ENCODE measurements at regions not wholly inside any gene's neighbourhood (a gene's known extent, or its start where the extent isn't known, plus 50 kb on each side); places are given as distances from the start of the nearest gene placed in this dataset.

- TF ChIP-seq EZH2 (IDR thresholded peaks at IDR 0.05; ENCODE audit: borderline replicate concordance, insufficient read depth, low read depth, low read length, poor library complexity, severe bottlenecking), result no peak
- no peak for TF ChIP-seq CTCF (IDR thresholded peaks at IDR 0.05)
These were observed 496.4 kb downstream of the KIF20B start for GRCh38 chr10:90197766-90198165.

Measured in B cell (primary cell).